ENCODE measurements at regions not wholly inside any gene's neighbourhood (a gene's known extent, or its start where the extent isn't known, plus 50 kb on each side); places are given as distances from the start of the nearest gene placed in this dataset.

DNA sequence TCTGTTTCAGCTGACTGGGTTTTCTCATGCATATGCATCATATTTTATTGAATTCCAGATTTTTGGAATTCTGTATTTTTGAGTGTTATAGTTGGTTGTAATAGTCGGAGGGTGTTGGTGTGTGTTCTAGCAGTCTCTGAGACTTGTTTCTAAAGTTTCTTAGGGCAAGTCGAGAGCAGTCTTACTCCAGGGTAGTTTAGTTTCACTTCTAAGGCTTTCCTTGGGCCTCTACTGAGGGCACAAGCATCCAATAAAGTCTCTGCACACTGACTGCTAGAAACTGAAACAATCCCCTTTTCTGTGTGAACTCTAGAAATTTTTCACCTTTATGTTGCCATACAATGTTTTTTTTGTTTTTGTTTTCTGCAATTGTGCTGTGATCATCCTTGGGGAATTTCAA lies 663.7 kb upstream of the LRATD1 start (continued):
- TF ChIP-seq, protein P1, sequence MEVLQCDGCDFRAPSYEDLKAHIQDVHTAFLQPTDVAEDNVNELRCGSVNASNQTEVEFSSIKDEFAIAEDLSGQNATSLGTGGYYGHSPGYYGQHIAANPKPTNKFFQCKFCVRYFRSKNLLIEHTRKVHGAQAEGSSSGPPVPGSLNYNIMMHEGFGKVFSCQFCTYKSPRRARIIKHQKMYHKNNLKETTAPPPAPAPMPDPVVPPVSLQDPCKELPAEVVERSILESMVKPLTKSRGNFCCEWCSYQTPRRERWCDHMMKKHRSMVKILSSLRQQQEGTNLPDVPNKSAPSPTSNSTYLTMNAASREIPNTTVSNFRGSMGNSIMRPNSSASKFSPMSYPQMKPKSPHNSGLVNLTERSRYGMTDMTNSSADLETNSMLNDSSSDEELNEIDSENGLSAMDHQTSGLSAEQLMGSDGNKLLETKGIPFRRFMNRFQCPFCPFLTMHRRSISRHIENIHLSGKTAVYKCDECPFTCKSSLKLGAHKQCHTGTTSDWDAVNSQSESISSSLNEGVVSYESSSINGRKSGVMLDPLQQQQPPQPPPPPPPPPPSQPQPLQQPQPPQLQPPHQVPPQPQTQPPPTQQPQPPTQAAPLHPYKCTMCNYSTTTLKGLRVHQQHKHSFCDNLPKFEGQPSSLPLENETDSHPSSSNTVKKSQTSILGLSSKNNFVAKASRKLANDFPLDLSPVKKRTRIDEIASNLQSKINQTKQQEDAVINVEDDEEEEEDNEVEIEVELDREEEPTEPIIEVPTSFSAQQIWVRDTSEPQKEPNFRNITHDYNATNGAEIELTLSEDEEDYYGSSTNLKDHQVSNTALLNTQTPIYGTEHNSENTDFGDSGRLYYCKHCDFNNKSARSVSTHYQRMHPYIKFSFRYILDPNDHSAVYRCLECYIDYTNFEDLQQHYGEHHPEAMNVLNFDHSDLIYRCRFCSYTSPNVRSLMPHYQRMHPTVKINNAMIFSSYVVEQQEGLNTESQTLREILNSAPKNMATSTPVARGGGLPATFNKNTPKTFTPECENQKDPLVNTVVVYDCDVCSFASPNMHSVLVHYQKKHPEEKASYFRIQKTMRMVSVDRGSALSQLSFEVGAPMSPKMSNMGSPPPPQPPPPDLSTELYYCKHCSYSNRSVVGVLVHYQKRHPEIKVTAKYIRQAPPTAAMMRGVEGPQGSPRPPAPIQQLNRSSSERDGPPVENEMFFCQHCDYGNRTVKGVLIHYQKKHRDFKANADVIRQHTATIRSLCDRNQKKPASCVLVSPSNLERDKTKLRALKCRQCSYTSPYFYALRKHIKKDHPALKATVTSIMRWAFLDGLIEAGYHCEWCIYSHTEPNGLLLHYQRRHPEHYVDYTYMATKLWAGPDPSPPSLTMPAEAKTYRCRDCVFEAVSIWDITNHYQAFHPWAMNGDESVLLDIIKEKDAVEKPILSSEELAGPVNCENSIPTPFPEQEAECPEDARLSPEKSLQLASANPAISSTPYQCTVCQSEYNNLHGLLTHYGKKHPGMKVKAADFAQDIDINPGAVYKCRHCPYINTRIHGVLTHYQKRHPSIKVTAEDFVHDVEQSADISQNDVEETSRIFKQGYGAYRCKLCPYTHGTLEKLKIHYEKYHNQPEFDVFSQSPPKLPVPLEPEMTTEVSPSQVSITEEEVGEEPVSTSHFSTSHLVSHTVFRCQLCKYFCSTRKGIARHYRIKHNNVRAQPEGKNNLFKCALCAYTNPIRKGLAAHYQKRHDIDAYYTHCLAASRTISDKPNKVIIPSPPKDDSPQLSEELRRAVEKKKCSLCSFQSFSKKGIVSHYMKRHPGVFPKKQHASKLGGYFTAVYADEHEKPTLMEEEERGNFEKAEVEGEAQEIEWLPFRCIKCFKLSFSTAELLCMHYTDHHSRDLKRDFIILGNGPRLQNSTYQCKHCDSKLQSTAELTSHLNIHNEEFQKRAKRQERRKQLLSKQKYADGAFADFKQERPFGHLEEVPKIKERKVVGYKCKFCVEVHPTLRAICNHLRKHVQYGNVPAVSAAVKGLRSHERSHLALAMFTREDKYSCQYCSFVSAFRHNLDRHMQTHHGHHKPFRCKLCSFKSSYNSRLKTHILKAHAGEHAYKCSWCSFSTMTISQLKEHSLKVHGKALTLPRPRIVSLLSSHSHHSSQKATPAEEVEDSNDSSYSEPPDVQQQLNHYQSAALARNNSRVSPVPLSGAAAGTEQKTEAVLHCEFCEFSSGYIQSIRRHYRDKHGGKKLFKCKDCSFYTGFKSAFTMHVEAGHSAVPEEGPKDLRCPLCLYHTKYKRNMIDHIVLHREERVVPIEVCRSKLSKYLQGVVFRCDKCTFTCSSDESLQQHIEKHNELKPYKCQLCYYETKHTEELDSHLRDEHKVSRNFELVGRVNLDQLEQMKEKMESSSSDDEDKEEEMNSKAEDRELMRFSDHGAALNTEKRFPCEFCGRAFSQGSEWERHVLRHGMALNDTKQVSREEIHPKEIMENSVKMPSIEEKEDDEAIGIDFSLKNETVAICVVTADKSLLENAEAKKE (CRISPR knock-in tag; IDR thresholded peaks at IDR 0.05): no peak
- TF ChIP-seq CREB1 (CRISPR knock-in tag; IDR thresholded peaks at IDR 0.05; ENCODE audit: low read depth) (no peak), ZNF114 (CRISPR knock-in tag; IDR thresholded peaks at IDR 0.05) (no peak), JUNB (IDR thresholded peaks at IDR 0.05; ENCODE audit: unreplicated experiment) (no peak), EZH2 (IDR thresholded peaks at IDR 0.05; ENCODE audit: low read depth, unreplicated experiment) (no peak), POLR2AphosphoS5 (IDR thresholded peaks at IDR 0.05; ENCODE audit: low read depth) (no peak), NANOG (IDR thresholded peaks at IDR 0.05; ENCODE audit: borderline replicate concordance) (no peak)

- H3K27me3 ChIP-seq (ENCODE audit: insufficient read depth): no peaks in the 10 kb centered on the region
- no peak for DNase-seq (ENCODE audit: low spot score)
- no peaks in the 10 kb centered on the region for H3K4me1 Mint-ChIP-seq
- no peaks in the 10 kb centered on the region for H3K4me1 ChIP-seq (ENCODE audit: insufficient read depth)
- H2AFZ ChIP-seq: no peak overlapping the region
- H3K27ac Mint-ChIP-seq: no peak overlapping the region
- H3K36me3 ChIP-seq (ENCODE audit: insufficient read depth): no peaks in the 10 kb centered on the region
- peaks cover 4% of the 10 kb centered on the region; the same call in 2 of the 3 replicates for H3K9me3 Mint-ChIP-seq
- H3K4me2 ChIP-seq: no peak overlapping the region
- H3K27ac ChIP-seq (ENCODE audit: low read depth): no peak overlapping the region
- no peak for TF ChIP-seq CREB1 (CRISPR knock-in tag; IDR thresholded peaks at IDR 0.05; ENCODE audit: low read depth)
- TF ChIP-seq ZNF114 (CRISPR knock-in tag; IDR thresholded peaks at IDR 0.05): no peak
- no peak for ATAC-seq
- no peaks in the 10 kb centered on the region; the same call in 2 of the 3 replicates for H3K36me3 Mint-ChIP-seq (ENCODE audit: low read depth)
- H3F3A ChIP-seq (replicated peaks; ENCODE audit: low read depth): no peaks in the 10 kb centered on the region
- no peak overlapping the region for H3K4me3 Mint-ChIP-seq
- no peaks in the 10 kb centered on the region for H3K79me2 ChIP-seq (replicated peaks; ENCODE audit: insufficient read depth)
- no peaks in the 10 kb centered on the region for H3K9me2 ChIP-seq (ENCODE audit: insufficient read depth)
- no peak overlapping the region for H3K4me3 ChIP-seq
- no peaks in the 10 kb centered on the region for H4K20me1 ChIP-seq (replicated peaks; ENCODE audit: insufficient read depth)
- H3K27me3 Mint-ChIP-seq (ENCODE audit: insufficient read depth, low read depth, poor library complexity): no peaks in the 10 kb centered on the region
Observed at GRCh38 chr2:13986119-13986720, 646.3 kb upstream of the LRATD1 start.
